ENCODE measurements at regions not wholly inside any gene's neighbourhood (a gene's known extent, or its start where the extent isn't known, plus 50 kb on each side); places are given as distances from the start of the nearest gene placed in this dataset.

GRCh38 chr1:72734415-72734814, 452.1 kb upstream of the NEGR1 start:
- no peak for DNase-seq

- no peak for DNase-seq
These were observed 442.9 kb upstream of the NEGR1 start for GRCh38 chr1:72724951-72725861.

- DNase-seq: no peak
These were observed 423.6 kb upstream of the NEGR1 start for GRCh38 chr1:72705921-72706320.

- DNase-seq: no peak
These were observed 422.6 kb upstream of the NEGR1 start for GRCh38 chr1:72704841-72705477.

- no peak for DNase-seq
These were observed 415.1 kb upstream of the NEGR1 start for GRCh38 chr1:72697410-72697809.

- no peak for DNase-seq
These were observed 411.6 kb upstream of the NEGR1 start for GRCh38 chr1:72693899-72694298.

- DNase-seq: no peak
These were observed 411.0 kb upstream of the NEGR1 start for GRCh38 chr1:72693376-72693775.

GRCh38 chr1:72690871-72691270, 408.5 kb upstream of the NEGR1 start:
- DNase-seq: no peak

- no peak for DNase-seq
These were observed 396.3 kb upstream of the NEGR1 start for GRCh38 chr1:72678683-72679082.

- DNase-seq: no peak
These were observed 388.6 kb upstream of the NEGR1 start for GRCh38 chr1:72670902-72671301.

GRCh38 chr1:72662918-72663317, 380.6 kb upstream of the NEGR1 start:
- no peak for DNase-seq

GRCh38 chr1:72650843-72651435, 368.6 kb upstream of the NEGR1 start:
- no peak for DNase-seq

- no peak for DNase-seq
These were observed 367.7 kb upstream of the NEGR1 start for GRCh38 chr1:72649991-72650390.

GRCh38 chr1:72649211-72649888, 367.0 kb upstream of the NEGR1 start:
- no peak for DNase-seq

GRCh38 chr1:72648465-72648864, 366.1 kb upstream of the NEGR1 start:
- no peak for DNase-seq

- no peak for DNase-seq
These were observed 360.8 kb upstream of the NEGR1 start for GRCh38 chr1:72643142-72643541.

- no peak for DNase-seq
These were observed 355.3 kb upstream of the NEGR1 start for GRCh38 chr1:72637593-72637992.

- no peak for DNase-seq
These were observed 354.3 kb upstream of the NEGR1 start for GRCh38 chr1:72636631-72637030.

GRCh38 chr1:72635719-72636118, 353.4 kb upstream of the NEGR1 start:
- no peak for DNase-seq

GRCh38 chr1:72634946-72635345, 352.6 kb upstream of the NEGR1 start:
- DNase-seq: no peak

GRCh38 chr1:72631449-72631848, 349.1 kb upstream of the NEGR1 start:
- no peak for DNase-seq

GRCh38 chr1:72623299-72623708, 341.0 kb upstream of the NEGR1 start:
- DNase-seq: peak; percentile 7

- DNase-seq: no peak
These were observed 338.1 kb upstream of the NEGR1 start for GRCh38 chr1:72620453-72620852.
